ENCODE measurements at regions not wholly inside any gene's neighbourhood (a gene's known extent, or its start where the extent isn't known, plus 50 kb on each side); places are given as distances from the start of the nearest gene placed in this dataset.

DNA sequence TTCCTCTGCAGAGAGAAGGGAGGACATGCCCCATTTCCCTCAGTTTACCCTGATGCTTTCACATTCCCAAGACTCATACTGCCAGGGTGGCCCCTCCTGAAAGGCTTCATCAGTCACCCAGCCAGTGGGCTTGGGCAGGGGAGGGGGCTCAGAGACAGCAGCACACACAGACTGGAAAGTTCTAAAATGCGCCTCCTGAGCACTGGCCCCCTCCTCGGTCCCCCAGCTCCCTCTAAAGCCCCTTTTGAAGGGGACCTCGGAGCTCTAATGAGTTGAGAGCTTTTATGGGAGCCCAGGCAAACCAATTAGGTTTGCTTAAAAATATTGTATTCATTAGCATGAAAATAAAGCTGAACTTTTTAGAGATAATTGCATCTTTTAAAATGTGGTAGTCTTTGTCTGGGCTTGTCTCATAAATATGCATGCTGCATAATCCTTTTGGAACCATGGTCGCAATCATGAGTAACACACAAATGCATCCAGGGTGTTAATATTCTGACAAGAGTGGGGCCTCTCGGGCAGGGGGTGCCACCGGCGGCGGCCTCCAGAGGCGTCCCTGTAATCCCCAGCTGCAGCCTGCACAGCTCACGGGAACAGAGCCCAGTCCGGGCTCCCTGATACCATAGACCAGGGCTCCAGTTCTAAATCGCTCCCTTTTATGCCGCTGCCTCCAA, 78.5 kb downstream of the RPLP1 start:
- no peak for DNase-seq (ENCODE audit: low read depth)

DNA sequence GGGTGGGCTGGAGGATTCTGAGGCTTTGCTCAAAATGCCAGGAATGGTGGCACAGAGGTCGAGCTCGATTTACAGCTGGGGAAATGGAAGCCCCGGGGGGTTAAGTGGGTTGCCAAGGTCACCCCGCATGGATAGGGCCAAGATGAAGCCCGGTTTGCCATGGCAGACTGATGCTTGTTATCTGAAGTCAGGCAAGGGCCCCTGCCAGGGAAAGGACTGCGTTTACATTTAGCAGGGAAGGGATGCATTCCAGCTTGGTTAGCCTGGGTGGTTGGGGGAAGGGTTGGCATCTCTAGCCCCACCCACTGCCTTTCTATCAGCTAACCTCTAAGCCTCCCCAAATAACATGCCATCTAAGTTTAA, 79.0 kb downstream of the RPLP1 start:
- DNase-seq (ENCODE audit: low read depth) = no peak

DNA sequence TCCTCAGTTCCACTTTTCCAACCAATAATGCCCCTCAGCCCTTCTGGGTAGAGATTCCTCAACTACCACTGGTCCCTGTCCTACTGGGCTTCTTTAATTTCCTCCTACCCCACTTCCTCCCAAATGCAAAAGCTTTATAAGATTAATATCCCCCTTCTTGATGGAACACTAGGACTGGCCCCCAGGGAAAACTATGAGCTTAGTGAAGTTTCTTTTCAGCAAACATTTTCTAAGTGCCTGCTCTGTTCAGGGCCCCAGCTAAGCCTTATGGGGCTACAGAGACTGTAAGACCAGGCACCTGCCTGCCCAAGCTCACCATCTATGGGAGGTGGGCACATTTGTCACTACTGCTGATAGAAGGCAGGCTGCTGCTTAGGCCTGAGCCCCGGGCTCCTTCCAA, 79.4 kb downstream of the RPLP1 start:
- DNase-seq (ENCODE audit: low read depth) = no peak

DNA sequence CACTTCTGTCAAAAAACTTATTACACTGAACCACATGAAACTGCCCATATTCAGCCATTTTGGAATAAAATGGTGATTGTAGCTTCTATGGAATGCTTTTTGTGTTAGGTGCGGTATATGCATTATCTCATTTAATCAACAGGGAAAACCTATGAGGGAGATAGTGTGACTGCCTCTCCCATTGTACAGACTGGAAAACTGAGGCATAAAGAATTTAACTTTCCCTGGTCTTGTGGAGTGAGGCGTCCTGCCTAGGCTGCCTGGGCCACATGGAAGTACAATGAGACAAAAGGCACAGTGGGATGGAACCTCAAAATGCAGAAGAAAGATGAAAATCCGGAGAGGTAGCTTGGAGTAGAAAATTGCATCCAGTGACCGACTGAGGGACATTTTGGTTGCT, 80.2 kb downstream of the RPLP1 start:
- no peak for DNase-seq (ENCODE audit: low read depth)

DNA sequence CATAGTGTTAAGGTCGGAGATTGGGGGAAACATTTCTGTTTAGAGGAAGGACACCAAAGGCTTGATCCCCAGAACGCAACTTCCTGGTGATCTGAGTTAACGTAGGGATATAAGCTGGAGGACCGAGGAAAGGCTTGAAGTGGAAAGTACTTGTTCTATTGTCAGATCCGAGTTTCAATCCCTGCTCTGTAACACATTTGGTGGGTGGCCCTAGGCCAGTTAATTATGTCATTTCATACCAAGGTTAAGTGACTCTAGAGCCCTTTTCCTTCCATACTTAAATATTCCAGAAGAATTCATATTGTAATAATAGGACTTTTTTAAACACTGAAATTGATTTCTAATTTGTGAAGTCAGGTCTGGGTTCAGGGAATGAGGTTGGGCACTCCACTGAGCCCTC, 80.9 kb downstream of the RPLP1 start:
- DNase-seq (ENCODE audit: low read depth) = no peak

DNA sequence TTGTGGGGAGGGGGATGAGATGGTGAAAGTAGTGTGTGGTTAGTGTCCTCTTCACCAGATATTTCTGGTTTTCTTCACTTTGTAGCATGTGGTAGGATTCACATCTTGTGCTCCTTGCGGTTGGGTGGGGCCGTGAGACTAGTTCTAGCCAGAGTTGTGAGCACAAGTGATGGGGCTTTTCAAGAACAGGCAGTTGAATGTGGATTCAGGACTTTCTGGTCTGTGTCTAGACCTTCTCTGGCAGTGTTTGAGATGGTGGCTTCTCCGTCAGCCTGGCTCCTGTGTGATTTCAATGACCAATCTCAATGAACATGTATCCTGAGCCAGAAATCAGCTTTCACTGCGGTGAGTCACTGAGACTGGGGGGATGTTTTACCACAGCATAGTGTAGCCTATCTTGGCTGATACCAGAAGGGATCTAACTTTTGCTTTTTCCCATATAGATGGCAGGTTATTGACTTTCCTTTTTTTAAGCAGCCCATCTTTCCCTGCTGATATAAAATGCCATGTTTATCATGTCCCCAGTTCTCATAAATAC, 82.6 kb downstream of the RPLP1 start:
- DNase-seq (ENCODE audit: low read depth) = no peak

DNA sequence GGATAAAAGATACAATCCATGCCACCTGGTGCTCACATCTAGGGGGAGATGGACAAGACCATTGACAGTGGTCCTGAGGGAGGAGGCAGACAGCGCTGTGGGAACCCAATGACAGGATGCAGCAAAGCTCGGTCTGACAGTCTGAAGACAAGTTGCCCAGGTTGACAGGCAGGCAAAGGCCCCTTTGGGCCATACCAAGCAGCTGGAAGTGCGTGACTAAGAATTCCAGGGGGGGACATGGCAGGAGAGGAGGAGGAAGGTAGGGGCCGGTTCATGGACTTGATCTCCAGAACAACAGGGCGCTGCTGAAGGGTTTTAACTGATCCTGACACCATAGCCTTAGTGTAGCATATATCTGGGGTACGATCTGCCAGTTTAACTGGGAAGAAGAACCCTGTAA, 83.4 kb downstream of the RPLP1 start:
- DNase-seq (ENCODE audit: low read depth) = no peak

DNA sequence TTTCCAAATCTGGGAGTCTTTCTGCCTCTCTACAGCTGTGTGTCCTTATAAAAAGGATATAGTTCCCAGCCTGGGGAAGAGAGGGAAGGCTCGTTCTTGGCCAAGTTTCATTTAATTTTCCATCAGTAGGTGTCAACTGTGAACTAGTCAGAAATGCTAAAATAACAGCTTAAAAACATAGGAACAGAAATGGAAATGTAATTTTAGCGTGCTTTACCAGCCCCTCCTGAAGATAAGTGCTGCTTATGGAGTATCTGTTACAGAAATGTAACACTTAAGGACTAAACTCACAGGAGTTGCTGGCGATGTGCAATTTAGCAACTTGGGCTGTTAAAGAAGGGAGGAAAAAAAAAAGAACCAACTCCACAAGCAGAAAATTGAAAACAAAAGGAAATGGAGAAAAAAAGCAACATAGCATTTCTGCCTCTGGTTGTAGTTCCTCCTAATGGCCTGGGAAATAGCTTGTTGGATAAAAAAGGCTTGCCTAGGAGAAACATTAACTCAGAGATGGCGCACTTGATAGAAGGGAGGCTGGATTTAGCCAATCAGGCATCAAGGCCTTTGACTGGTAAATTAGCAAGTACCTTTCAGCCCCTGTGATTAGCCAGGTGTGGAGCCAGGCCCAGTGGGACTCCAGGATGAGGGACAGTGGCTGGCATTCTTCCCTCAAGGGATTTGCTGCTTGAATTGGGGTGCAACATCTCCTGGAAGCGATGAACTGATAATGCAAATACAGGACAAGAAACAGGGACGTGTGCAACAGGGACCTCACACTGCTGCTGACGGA, 84.3 kb downstream of the RPLP1 start:
- no peak for DNase-seq (ENCODE audit: low read depth)

DNA sequence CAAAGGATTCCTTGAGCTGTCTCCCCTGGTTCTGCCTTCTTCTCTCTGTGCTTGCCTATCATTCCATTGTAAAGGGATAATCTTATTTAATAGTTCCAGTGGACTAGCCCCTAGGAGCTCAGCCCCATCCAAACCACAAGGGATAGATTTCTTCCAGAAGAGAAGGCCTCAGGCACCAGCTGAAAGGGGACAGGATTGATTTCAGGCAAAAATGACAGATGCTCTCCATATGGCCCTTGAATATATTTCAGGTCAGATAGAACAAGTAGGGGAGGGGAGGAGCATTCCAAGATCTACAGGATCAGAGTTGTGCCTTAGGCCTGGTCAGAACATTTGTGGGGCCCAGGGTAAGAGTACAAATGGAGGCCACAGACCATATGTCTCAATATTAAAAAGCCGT, 85.3 kb downstream of the RPLP1 start:
- no peak for DNase-seq (ENCODE audit: low read depth)

DNA sequence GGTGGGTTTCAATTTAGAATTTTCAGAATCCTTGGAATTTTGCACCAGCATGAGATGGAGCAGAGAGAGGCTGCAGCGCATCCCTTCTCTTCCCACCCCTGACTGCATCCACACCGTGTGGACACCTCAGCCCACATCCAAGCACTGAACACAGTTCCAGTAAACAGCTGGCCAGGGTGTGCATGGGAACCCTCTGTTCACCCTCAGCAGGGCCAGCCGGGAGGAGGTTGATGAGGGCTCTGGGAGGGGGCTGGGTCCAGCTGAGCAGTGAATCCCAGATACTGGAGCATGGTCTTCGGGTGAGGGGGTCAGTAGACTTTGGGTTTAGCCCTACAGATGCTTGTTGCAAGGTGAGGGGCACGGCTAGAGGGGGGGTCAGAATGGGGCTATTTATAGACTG, 85.8 kb downstream of the RPLP1 start:
- no peak for DNase-seq (ENCODE audit: low read depth)

DNA sequence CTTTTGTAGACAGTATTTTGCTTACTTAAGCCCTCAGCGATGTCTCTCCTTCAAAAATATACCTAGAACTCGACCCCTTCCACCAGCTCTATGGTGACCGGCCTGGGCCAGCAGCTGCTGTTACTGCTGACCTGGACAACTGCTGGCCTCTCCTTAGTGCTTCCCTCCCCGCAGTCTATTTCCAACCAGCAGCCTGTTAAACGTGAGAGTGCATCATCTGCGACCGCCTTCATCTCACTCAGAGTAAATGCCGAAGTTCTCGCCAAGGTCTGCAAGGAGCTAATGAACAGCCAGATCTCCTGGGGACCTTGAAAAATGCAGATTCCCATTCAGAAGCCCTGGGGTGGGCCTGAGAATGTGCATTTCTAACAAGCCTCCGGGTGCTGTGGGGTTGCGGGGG, 86.7 kb downstream of the RPLP1 start:
- DNase-seq (ENCODE audit: low read depth) = no peak

DNA sequence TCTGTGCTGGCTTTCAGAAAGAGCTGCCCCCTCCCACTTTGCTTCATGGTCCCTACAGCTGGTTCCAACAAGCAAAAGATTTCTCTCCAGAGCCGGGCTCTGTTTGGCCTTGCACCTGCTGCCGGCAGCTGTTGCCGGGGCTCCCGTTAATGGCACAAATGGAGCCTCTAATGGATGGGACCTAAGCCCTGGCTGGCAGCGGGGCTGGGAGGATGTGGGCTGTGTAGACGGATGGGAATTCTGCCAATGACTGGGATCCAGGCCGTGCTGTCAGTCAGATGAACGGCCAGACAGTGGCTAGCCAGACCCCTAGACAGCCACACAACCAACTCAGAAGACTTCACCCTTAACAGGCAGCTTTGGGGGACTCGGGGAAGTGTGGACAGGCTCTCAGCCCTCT, 88.0 kb downstream of the RPLP1 start:
- DNase-seq (ENCODE audit: low read depth) = no peak

DNA sequence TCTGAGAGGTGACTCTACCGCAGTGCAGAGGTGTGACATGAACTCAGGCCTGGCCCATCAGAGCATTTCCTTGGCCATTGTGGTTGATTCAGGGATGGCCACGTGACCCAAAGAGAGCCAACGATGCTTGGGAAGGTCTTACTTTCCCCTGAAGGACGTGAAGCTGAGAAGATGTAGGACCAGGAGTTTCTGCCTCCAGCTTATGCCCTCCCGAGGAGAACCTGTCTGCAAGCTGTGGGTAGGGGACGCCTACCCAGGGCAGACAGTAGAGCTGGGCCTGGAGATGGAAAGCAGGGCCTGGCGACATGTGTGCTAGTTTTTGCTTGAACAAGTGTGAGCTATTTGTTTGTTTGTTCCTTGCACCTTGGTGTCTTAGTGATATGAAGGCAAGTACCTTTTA, 89.4 kb downstream of the RPLP1 start:
- DNase-seq (ENCODE audit: low read depth) = no peak

DNA sequence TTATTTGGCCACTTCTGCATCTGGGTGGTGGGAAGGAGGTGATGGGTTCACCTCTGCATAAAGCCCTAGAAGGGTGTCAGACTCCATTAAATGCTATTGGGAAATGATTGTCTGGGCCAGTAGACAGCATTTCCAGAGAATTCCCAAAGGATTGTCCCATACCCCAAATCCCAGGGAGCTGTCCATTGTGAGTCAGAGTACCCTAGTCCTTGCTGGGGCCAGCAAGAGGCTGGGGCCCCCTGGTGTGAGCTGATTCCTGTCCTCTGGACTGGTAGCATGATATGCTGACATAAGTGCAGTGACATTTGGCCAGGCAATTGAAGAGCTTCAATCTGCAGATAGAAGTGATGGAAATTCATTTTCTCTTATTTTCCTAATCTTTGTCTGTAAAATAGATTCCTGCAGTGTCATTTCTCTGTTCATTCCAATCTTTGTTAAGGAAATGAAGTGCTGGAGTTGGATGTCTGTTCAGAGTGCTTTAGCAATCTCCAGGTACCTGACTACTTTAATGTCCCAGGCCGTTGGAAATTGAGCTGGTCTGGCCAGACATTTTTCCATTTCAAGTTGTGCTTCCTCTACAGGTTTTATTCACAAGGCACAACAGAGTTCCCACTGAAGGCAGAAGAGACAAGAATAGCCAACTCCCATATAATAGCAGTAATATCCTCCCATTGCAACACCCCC, 91.2 kb downstream of the RPLP1 start:
- no peak for DNase-seq (ENCODE audit: low read depth)

DNA sequence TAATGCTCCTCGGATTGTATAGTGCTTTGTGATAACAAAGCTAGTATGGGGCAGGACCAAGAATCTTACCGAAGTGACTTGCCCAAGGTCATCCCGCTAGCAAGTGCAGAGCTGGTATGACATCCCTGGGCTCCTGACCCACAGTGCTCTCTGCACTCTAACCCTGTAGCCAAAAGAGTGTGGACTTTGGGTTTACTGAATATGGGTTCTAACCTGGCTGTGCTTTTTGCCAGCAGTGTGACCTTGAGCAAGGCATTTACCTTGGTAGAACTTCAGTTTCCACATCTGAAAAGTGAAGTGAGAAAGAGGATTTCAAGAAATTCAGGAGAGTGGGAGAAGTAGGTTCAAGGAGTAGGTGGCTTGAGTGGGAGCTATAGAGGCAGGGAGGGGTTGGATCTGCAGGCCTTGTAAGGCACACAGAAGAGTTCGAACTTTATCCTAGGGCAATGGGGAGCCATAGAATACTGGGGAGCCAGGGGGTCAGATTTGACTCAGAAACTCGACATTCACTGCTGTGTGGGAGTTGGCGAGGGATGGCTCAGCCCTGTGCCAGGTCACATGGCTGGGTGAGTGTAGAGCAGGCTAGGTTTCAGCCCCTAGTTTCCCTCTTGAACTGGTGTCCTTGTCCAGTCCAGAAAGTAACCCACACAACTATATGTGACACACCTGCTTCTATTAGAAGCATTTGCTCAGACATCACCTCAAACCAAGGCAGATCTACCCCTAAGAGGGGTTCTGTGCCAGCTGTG, 91.9 kb downstream of the RPLP1 start:
- DNase-seq (ENCODE audit: low read depth) = no peak

DNA sequence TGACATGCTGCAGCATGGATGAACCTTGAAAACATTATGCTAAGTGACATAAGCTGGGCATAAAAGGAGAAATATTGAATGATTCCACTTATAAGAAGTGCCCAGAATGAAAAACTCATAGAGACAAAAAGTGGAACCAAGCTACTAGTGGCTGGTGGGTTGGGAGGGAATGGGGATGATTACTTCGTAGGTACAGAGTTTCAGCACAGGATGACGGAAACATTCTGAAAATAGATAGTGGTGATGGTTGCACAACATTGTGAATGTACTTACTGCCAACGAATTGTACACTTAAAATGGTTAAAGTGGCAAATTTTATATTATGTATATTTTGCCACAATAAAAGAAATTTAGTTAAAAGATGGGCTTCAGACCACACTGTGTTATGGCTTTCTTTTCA, 93.6 kb downstream of the RPLP1 start:
- DNase-seq (ENCODE audit: low read depth) = no peak

DNA sequence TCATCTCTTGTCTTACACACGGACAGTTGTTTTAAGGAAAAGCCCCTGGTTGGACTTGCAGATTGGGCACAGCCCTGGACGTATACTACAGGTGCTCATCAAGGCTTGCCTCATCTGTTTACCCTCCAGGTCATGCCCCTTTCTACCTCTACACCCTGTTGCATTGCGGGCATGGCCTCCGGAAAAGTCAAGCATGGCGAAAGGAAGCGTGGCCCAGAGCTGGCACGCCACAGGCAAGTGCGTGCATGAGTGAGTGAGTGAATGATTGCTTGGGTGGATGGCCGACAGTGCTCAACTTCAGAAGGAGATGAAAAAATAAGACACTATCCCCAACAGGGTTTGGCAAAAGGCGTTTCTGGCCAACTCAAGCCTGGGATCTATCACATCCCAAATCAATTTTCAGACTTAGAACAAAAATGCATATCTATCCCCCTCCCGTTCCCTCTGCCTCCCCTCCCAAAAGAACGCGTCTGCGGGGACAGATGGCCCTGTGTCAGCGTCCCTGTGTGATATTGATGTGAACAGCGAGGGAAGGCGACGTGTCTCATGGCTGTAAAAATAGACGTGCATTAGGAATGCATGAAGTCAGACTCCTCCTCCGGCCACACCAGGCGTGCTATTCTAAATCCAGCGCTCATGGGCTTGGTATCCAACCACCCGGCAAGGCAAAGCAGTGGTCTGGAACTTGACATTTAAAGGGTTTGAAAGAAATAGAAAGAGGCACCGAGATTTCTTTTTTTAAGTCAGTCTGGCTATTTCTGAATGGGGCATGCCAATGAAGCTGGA, 96.0 kb downstream of the RPLP1 start:
- DNase-seq (ENCODE audit: low read depth) = no peak

DNA sequence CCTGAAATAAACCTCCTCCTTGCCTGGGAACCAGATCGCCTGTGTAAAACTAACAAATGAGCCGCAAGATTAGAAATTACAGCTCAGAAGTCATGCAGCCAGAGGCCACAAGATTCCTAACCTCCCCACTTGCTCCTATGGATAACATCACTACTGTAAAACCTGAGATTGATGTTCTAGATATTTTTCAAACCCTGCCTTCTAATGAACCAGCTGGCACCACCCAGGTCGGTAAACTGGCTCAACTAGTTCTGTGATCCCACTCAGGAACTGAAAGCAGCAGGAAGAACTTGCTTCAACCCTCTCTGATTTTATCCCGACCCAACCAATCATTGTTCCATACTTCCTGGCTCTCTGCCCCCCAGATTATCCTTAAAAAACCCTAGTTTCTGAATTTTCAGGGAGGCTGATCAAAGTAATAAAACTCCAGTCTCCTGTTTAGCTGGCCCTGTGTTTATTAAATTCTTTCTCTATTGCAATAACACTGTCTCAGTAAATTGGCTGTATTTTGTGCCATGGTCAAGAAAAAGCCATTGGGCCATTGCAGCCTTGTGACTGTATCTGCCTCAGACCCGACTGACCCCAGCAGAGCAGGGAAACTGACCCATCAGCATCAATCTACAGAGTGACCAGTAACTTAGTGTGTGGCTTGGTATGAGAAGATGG, 98.9 kb downstream of the RPLP1 start:
- no peak for DNase-seq (ENCODE audit: low read depth)

DNA sequence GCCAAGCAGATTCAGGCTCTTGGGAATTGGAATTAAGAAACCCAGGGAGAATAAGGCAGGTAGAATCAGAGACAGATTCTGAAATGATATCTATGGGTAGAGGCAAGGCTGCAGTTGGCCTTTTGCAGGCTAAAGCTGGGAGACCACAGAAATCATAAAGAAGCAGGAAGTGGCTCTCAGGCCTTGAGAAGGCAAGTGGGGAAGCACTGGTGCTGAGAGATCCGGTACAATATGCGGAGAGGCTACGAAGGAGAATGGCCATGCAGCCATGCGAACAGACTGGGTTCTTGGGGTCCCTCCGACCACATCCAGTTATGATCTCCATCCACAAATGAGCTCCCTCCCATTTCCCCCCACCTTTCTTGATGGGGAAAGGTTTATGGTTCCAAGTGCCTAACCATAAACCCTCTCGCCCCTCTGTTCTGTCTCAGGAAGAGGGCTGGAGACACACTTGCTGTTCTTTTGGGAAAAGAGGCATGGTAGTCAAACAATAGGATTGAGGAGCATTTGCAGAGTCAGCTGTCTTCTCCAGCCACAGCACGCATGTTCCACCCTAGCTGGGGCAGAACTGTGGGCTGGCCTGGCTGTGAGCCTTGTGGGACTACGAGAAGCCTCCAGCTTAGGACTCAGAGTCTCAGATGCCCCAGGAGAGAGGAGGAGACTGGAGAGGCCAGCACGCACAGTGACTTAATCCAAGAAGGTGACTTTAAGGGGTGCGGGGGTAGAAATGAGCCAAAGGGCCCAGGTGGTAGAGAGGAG, 99.6 kb downstream of the RPLP1 start:
- DNase-seq (ENCODE audit: low read depth) = no peak

DNA sequence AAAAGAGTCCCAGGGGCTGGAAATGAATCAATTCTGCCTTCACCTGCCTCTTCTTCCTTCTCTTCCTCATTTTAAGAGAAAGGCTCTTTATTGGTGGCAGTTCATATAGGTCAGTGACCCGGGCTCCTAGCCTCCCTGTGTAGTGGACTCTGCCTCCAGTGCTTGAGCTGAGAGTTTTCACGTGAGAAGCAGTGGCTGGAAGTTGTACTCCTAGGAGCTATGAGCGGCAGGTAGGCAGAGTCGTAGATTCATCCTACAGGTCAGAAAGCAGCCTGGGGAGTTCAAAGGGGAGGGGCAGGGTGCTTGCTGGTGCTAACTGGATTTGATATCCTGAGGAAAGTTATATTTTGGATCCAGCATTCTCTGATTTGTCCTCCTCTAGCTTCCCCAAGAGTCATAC, 101.1 kb downstream of the RPLP1 start:
- DNase-seq (ENCODE audit: low read depth) = no peak
